K562 (cell line): ENCODE measurements at regions not wholly inside any gene's neighbourhood (a gene's known extent, or its start where the extent isn't known, plus 50 kb on each side); places are given as distances from the start of the nearest gene placed in this dataset.
"Not testable (repeated sequence)": the region's sequence is repeated elsewhere in the genome, so short reads cannot be mapped to it uniquely, and the experiment has no call there.

Experiments
- ATAC-seq: fragments of 200-7000 bp; cut with Tn5 transposase; 3 replicates; pipeline ENCODE4 v1.9.1; 2020; ENCODE audit warnings: moderate library complexity
- BruUV-seq: library from RNA; stranded (reverse); fragments of 400-500 nt; replicated peaks from 2 replicates; lab custom pipeline; 2021; lab: Mats Ljungman, UMichigan
- CTCF ChIA-PET: fragments of 300-600 bp; formaldehyde crosslinking; extraction: SDS; loops from one replicate; lab custom pipeline; 2021; ENCODE audit warnings: low intra/inter-chr PET ratio; lab: Yijun Ruan, JAX
- POLR2A ChIA-PET: fragments of 300-600, 350-650 bp; sonication (Branson Sonifier 250); formaldehyde crosslinking; extraction: SDS; loops from one replicate; lab custom pipeline; 2021; ENCODE audit warnings: antibody characterized with exemption, inconsistent platforms; lab: Yijun Ruan, JAX
- DNase-seq, 4 experiments: peaks; one replicate each; pipeline versions ENCODE4 v3.0.0 to v3.0.0-alpha.2; 2011 to 2018; ENCODE audit warnings: low spot score in 3 of 4, mixed read lengths in 3 of 4; ENCODE audit errors: extremely low read depth in 1 of 4
- FAIRE-seq: peaks from 2 replicates; lab custom pipeline; 2011; peaks lifted over from hg19 to GRCh38; lab: Jason Lieb, UNC
- H2AFZ ChIP-seq: 2 replicates; pipeline ENCODE4 v1.6.0; 2011; ENCODE audit warnings: low read depth, low read length, control low read depth, inconsistent platforms
- H3K27ac ChIP-seq: fragments of 200-600 bp; 3 replicates; pipeline ENCODE4 v1.8.0; 2011; ENCODE audit warnings: low read depth, mild to moderate bottlenecking, control low read depth, inconsistent platforms, low read length, moderate library complexity, mixed read lengths; ENCODE audit errors: extremely low read depth
- H3K27me3 ChIP-seq, 2 experiments: fragments of 300-600 bp in 1 of 2; 2 replicates in 1 of 2; 3 replicates in 1 of 2; pipeline versions ENCODE4 v1.6.0 to v1.8.0; 2011; ENCODE audit warnings: inconsistent platforms in 2 of 2, low read length in 2 of 2, mild to moderate bottlenecking in 1 of 2, mixed read lengths in 1 of 2, moderate library complexity in 1 of 2; ENCODE audit not compliant: control insufficient read depth in 2 of 2, insufficient read depth in 2 of 2
- H3K36me3 ChIP-seq: fragments of 300-600 bp; 3 replicates; pipeline ENCODE4 v1.8.0; 2011; ENCODE audit warnings: mild to moderate bottlenecking, low read length, inconsistent platforms; ENCODE audit not compliant: control insufficient read depth, insufficient read depth
- H3K4me1 ChIP-seq, 2 experiments: fragments of 200-600 bp in 1 of 2; replicated peaks in 1 of 2; 2 replicates in 1 of 2; 3 replicates in 1 of 2; pipeline versions ENCODE4 v1.5.1 to v1.8.0; 2011; ENCODE audit warnings: inconsistent platforms in 2 of 2, low read length in 2 of 2, mild to moderate bottlenecking in 1 of 2, mixed read lengths in 1 of 2, moderate library complexity in 1 of 2; ENCODE audit not compliant: control insufficient read depth in 2 of 2, insufficient read depth in 2 of 2
- H3K4me2 ChIP-seq: 2 replicates; pipeline ENCODE4 v1.6.1; 2011; ENCODE audit warnings: low read length, control low read depth, inconsistent platforms, mixed read lengths; ENCODE audit not compliant: insufficient read depth
- H3K4me3 ChIP-seq: fragments of 200-600 bp; sonication (generic), shearing (Covaris generic); 2 replicates; pipeline ENCODE4 v1.5.1; 2016; ENCODE audit warnings: control low read depth, inconsistent platforms
- H3K79me2 ChIP-seq: fragments of 200-600 bp; 3 replicates; pipeline ENCODE4 v1.8.0; 2011; ENCODE audit warnings: low read length, inconsistent platforms; ENCODE audit not compliant: control insufficient read depth, insufficient read depth
- H3K9ac ChIP-seq, 2 experiments: 2 replicates each; pipeline versions ENCODE4 v1.6.0 to v1.6.1; 2011; ENCODE audit warnings: low read depth in 2 of 2, low read length in 2 of 2, control low read depth in 1 of 2, inconsistent platforms in 1 of 2, mild to moderate bottlenecking in 1 of 2, mixed read lengths in 1 of 2; ENCODE audit not compliant: insufficient read depth in 1 of 2
- H3K9me1 ChIP-seq: one replicate; pipeline ENCODE4 v1.6.0; 2011; ENCODE audit warnings: inconsistent platforms, mild to moderate bottlenecking, low read length, moderate library complexity; ENCODE audit not compliant: control insufficient read depth, insufficient read depth
- H3K9me3 ChIP-seq: replicated peaks from 2 replicates; pipeline ENCODE4 v1.5.1; 2011; ENCODE audit warnings: low read depth, low read length, inconsistent platforms; ENCODE audit not compliant: control insufficient read depth, insufficient read depth
- H4K20me1 ChIP-seq: replicated peaks from 2 replicates; pipeline ENCODE4 v1.6.1; 2011; ENCODE audit warnings: low read length, inconsistent platforms, mixed read lengths; ENCODE audit not compliant: control insufficient read depth, insufficient read depth
- WGBS: fragments of 100-300 bp; shearing (Covaris generic); methylation state at CpG from one replicate; pipeline ENCODE4 v1.1.6; 2016; ENCODE audit warnings: low coverage, mixed read lengths; ENCODE audit not compliant: insufficient coverage; ENCODE audit errors: missing lambda C conversion rate; 5-methylcytosine and 5-hydroxymethylcytosine counted together
- in situ Hi-C: fragments of 300-500 bp; cut with MboI; formaldehyde crosslinking; loops from 4 replicates; pipeline ENCODE4 v1.15.0; 2018; ENCODE audit warnings: inconsistent platforms, mixed read lengths
- intact Hi-C: fragments of 100-400 bp; cut with micrococcal nuclease; formaldehyde crosslinking; loops from 2 replicates; pipeline ENCODE4 v1.14.2; 2022

GRCh38 chr12:59328395-59329075, 267.3 kb upstream of the SLC16A7 start:
- POLR2A ChIA-PET, H3K4me2 ChIP-seq, BruUV-seq, H3K9ac ChIP-seq, CTCF ChIA-PET, H3K9me3 ChIP-seq, in situ Hi-C loops, intact Hi-C loops, H4K20me1 ChIP-seq, FAIRE-seq, H3K79me2 ChIP-seq, H3K4me3 ChIP-seq, H3K27ac ChIP-seq, H3K9me1 ChIP-seq, DNase-seq, ATAC-seq, H3K4me1 ChIP-seq, H3K36me3 ChIP-seq, H2AFZ ChIP-seq, H3K27me3 ChIP-seq: not testable (repeated sequence)
- WGBS = 1% methylated on average over 14 of the region's 15 CpGs

DNA sequence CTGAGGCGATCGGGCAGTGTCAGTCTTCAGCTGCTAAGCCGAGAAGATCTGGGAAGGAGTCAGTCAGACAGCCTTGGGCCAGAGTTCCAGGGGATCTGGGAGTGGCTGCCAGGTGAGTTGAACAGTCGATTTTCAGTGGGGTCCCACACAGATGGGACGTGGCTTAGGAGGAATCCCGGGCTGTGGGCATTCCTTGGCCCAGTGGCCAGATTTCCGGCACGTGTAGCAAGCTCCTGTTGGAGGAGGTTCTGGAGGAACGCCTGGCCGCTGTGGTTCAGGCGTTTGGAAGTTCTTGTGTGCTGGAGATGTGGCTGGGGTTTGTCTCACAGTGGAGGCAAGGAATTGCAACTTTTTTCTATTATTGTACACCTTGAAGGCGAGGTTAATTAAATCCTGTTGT, 269.4 kb upstream of the SLC16A7 start:
- POLR2A ChIA-PET, CTCF ChIA-PET, H3K9me1 ChIP-seq, H3K9me3 ChIP-seq, intact Hi-C loops, DNase-seq, H3K4me2 ChIP-seq, BruUV-seq, FAIRE-seq, H3K9ac ChIP-seq, H3K4me3 ChIP-seq, in situ Hi-C loops, H3K36me3 ChIP-seq, H3K27ac ChIP-seq, H3K27me3 ChIP-seq, H3K79me2 ChIP-seq, ATAC-seq, H4K20me1 ChIP-seq, H2AFZ ChIP-seq, H3K4me1 ChIP-seq: not testable (repeated sequence)
- WGBS = 0% methylated on average over 4 of the region's 12 CpGs
